Jurkat, Clone E6-1 (cell line): ENCODE measurements at regions not wholly inside any gene's neighbourhood (a gene's known extent, or its start where the extent isn't known, plus 50 kb on each side); places are given as distances from the start of the nearest gene placed in this dataset.

Experiments used
- DNase-seq: peaks from one replicate; pipeline ENCODE4 v3.0.0-alpha.2; 2011; ENCODE audit warnings: low read depth, low spot score
- H3K4me3 ChIP-seq: 2 replicates; pipeline ENCODE4 v1.5.1; 2011; ENCODE audit warnings: mild to moderate bottlenecking, low read length, control low read depth, moderate library complexity

DNA sequence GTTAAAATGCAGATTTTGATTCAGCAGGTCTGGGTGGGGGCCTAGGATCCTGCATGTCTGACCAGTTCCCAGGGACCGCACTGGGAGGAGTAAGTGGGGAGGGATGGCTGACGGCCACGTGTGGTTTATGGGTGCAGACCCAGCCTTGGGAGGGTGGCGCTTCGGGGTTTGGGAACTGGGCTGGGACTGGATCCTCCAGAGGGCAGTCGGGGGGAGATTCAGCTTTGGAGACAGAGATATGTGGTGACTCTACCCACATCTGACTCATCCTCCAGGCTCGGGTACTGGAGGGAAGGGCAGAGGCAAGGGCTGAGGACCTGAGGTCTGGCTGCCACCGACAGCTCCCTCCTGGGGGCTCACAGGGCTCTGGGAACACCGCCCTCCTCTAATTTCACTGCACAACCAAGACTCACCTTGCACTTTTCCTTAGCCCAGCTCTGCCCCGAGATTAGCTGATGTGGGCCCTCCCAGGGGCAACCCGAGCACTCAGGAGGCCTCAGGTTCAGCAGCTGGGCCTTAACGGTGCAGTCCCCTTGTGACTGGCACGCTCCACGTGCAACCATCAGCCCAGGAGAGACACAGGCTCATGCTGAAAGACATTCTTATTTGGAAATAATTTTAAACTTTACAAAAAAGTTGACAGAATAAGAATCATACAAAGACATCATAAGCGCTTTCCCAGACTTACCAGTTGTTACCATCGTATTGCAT is 172.8 kb upstream of the PMEPA1 start:
- DNase-seq, result no peak
- H3K4me3 ChIP-seq, result no peak overlapping the region

DNA sequence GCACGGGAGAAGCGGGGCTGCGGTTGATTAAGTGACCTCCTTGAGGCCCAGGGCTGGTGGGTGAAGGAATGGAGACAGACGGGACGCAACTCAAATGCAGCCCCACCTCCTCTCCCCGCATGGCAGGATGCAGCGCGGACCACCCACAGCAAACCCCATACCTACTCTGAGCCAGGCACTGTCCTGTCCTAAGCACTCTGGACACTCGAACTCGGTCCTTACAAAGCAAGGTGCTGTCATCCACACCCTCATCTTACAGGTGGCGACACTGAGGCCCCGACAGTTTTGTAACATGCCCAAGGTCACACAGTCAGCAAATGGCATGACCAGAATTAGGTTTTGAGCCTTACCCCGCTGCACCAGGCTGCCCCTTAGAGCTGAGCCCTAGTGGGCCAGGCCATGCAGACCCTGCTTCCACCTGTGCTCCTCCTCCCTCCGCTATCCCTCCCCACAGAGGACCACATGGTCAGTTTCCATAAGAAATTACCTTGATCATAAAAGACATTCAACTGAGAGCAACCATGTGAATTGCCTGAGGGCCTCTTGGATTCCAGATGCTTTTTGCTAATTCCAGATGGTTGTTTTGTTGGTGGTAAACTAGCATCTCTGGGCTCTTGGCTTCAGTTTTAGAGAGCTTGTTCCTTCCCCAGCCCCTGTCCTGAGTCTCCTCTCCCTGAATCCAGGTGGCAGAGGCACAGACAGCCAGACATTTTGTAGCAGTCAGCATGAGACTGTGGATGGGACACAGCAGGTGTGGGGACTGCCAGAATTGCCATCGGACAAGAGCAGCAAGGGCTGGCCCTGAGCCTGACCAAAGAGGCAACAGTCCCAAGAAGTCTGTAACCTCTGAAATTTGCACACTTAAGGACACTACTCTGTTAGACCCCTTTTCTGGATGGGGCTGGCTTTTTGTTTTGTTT is 171.9 kb upstream of the PMEPA1 start:
- no peak for DNase-seq
- no peak overlapping the region for H3K4me3 ChIP-seq

DNA sequence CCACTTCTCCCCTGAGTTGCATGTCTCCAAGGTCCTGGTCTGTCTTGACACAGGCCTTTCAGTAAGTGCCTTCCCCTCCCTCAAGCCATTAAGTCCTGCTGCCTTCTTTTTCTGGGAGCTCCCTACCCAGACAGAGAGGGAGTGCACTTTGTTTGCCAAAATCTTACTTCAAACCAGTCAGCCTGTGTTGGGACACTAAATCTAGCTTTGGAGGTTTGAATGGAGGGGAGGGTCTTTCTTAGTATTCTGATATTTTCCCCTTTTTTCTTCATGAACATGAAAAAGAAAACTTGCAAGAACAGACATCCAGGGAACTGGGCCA is 170.7 kb upstream of the PMEPA1 start:
- H3K4me3 ChIP-seq, result no peak overlapping the region
- DNase-seq, result no peak

DNA sequence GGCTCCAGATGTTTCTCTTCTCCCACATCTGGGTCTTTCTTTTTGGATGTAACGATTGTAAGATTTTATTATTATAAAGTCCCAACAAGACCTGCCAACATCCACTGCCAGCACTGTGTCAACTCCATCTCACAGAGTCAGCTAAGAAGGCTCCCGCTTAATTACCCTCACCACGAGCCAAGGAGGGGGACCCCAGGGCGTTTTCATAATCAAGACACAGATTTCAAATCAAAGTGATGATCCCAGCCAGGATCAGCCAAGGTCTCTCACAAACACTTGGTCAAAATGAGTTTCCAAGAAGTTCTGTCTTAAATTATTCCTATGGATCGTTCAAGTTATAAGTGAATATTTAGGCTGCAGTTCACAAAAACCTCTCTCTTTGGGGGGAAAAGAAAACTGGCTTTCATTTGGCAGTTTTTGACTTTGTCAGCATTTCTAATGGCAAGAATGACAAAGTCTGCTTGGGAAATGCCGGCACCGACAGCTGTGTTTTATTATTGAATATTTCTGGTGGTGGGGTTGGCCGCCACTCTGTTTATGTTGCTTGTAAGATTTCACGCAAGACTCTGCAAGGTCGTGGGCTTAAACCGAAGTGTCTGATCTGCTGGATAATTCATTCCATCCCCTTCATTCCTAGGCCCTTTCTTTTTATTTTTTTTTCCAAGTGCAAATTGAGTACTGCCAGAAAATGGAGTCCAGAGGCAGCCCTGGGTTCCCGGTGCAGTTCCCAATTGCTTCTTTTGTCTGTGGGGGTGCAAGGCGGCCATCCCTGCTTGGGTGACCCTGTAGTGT is 170.2 kb upstream of the PMEPA1 start:
- DNase-seq, result no peak
- no peak overlapping the region for H3K4me3 ChIP-seq

DNA sequence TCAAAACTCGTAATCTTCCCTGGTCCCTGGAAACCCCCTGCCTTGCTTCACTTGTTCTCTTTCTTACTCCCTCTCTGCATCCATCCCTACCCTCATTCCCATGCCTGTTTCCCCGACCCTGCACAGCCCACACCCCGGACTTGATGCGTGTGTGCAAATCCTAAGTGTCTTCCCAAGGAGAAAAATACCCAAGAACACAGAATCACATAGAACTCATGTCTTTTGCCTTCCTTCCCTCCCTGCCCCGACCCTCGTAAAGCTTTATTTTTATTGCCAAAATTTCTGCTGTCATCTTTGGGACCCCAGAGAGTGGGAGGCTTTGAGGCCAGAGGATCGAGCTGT is 169.6 kb upstream of the PMEPA1 start:
- DNase-seq, result no peak
- no peak overlapping the region for H3K4me3 ChIP-seq

DNA sequence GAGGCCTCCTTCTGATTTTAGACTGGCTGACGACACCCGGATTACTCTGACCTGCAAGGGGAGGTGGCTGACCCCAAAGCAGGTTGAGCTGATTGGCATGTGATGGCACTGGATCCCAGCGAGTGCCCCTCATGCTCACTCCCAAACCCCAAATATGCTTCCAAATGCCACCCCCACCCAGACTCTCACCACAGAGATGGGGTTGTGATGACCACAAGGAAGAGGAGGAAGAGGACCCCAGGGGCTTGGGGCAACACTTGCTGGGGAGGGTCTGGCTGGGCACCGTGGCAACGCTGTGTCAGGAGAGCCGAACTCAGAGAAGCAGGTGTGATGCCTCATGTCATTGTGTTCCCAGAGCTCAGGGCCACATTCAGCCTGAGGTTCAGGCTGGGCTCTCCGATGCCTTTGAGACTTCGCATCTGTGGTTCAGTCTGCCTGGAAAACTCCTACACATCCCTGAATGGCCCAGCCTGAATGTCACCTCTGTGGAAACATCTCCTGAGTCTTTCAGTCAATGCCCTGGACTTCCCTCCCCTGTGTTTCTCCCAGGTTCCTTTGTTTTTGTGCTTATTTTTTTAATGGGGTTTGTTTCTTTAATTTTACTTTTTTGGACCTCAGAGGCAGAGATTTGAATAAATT is 169.1 kb upstream of the PMEPA1 start:
- no peak overlapping the region for H3K4me3 ChIP-seq
- DNase-seq, result no peak

DNA sequence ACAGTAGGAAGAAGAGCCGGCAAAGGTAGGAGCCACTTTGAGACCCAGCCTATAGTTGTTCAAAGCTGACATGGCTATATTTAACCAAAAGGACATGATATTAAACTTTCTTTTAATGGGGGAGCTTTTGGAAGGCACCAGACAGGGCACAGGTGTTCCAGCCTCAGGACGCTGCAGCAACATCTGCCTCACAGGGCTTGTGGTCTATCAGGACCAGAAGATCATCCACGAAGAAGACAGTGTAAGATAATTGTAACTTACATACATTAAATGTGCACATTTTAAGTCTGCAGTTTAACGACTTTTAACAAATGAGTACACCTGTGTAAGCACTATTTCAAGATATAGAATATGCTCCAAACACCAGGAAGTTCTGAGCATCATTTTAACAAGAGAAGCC is 168.2 kb upstream of the PMEPA1 start:
- DNase-seq, result peak; percentile 77

DNA sequence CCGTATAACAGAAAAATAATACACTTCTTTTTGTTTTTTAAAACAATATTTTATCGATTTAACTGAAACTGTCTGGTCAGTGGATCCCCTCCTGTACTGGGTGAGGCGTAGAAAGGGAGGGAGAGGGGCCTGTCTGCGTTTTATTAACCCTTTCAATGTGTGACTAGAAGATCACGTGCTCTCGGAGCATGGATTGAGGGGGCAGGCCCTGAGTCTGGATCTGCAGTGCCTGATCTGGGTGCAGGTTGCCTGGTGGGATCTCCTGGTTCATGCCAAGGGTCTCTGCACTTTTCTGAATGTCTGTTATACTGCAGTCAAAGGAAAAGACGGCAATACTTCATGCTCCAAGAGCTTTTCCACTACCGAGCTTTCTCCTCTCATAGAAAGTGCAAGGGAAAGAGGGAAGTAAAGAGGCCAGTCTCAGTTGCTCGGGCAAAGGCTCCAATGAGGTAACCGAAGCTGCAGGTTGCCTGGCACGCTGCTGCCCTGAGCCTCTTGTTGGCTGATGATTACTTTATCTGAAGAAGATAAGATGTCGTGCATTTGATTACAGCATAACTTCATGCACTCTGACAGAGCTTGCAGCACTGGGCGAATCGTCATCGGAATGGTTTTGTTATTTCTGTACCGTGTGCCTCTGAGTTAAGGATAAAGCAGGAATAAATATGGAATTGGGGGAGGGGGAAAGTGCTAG is 167.5 kb upstream of the PMEPA1 start:
- DNase-seq, result no peak
- no peak overlapping the region for H3K4me3 ChIP-seq

More for the DNA sequence above, 168.2 kb upstream of the PMEPA1 start:
- no peak overlapping the region for H3K4me3 ChIP-seq

DNA sequence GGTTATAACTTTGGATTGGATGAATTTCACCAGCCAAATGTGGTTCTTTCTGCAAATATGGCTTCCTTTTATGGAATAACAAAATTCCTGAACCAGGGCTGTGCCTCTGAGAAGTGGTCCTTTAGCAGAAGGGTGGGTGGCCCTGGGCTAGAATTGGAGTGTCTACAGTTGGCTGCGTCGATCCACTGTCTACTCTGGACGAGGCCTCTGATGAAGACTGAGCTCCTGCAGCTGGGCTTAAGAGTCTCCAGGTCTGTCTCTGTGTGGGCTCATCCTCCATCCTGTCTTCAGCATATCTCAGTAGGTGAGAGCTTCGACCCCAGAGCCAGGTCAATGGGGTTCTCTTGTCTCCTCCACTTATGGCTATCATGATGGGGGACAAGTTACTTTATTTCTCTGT is 166.3 kb upstream of the PMEPA1 start:
- DNase-seq, result no peak
- no peak overlapping the region for H3K4me3 ChIP-seq

DNA sequence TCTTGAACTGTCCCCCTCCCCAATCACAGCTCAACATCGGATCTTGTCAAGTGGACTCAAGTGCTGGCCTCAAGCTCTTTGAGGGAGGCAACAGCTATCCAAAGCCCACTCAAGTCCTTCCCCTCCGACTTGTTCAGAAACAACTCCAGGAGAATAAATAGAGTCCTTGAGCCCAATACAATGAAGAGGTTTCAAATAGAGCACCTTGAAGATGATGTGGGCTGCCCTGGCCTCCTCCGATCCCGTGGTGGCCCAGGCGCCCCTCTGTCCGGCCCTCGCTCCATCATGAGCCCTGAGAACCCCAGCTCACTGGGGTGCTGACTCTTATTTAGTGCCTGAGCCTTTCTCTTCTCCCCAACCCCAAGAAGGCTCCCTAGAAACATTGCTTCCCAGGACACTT is 164.3 kb upstream of the PMEPA1 start:
- no peak overlapping the region for H3K4me3 ChIP-seq
- no peak for DNase-seq

DNA sequence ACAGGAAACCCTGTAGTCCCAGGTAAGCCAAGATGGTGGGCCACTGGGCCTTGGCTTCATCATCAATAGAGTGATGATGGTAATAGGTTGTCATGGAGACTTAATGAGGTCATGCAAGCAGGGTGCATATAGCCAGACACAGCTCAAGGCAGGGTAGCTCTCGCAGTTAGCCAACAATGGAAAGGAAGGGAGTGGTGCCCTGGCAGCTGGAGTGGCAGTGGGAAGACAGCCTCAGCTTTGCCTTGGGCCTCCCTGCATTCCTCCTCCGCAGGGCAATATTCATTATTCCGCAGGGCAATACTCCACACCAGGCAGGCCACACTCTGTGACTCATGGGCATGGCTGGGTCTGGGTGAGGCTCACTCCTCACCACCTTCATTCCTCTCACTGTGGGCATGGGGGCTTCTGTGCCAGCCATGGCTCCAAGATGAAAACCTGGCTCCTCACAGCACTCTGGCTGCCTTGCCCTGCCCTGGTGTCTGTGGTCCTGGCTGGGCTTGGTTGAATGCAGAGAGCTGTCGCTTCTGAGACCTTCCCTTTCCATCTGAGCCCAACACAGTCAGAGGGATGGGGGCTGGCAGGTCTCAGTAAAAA is 163.1 kb upstream of the PMEPA1 start:
- H3K4me3 ChIP-seq, result no peak overlapping the region
- DNase-seq, result no peak

DNA sequence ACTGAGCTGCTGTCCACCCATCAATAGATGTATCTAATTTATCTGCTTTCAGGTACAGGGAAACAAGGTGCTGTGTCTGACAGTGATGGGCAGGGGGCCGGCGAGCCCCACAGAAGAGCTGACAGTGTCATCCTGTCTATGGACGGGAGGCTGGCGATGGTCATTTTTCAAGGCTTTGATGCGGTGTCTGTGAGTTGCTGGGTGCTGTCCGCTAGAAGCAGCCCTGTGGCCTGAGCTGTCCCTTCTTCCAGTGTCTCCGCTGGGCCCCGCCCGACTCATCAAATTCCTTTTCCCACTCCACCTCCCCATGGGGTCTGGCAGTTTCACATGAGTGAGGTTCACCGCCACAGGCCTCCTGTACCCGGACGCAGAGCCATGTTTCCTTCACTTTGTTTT is 161.4 kb upstream of the PMEPA1 start:
- DNase-seq, result no peak
- no peak overlapping the region for H3K4me3 ChIP-seq

DNA sequence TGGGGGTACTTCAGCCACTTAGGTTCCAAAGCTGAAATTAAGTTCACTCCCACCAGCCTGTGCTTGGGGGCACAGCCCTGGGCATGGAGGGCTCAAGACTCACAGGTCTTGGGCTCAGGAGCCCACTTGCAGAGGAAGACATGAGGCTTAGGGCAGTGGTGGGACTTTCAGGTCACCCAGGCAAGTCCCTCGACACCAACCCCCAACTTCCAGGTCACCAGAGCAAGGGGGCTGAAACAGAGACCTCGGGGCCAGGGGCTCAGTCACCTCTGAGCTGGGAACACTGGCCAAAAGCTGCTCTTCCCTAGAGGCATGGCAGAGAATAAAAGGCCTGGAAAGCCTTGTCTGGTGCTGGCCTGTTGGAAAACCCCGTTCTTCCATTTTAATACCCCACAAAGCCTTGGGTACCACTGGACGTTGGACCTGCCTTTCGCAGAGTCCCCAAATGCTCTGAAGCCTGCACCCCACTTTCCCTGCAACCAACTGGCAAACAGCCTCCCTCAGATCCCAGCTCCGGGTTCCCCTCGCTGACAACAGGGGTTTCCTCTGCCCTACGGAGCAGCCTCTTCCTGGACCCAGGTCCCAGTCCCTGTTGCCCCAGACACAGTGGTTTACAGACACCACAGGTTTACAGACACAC is 160.9 kb upstream of the PMEPA1 start:
- no peak overlapping the region for H3K4me3 ChIP-seq
- DNase-seq, result no peak

DNA sequence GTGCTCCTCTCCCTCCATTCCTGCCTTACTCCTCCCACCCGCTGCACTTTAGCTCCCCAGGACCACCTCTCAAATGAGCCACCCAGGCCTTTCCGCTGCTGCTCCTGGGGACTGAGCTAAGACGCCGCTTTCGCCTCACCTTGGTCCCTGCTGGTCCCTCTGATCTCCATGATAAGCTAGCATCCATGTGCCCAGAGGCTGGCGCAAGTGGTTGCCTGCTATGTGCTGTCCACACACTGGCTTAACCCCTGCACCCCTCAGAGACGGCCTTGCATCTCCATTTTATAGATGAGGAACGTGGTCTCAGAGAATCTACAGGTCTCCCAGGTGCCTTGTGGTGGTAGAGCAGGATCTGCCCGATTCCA is 160.1 kb upstream of the PMEPA1 start:
- DNase-seq, result no peak
- no peak overlapping the region for H3K4me3 ChIP-seq

DNA sequence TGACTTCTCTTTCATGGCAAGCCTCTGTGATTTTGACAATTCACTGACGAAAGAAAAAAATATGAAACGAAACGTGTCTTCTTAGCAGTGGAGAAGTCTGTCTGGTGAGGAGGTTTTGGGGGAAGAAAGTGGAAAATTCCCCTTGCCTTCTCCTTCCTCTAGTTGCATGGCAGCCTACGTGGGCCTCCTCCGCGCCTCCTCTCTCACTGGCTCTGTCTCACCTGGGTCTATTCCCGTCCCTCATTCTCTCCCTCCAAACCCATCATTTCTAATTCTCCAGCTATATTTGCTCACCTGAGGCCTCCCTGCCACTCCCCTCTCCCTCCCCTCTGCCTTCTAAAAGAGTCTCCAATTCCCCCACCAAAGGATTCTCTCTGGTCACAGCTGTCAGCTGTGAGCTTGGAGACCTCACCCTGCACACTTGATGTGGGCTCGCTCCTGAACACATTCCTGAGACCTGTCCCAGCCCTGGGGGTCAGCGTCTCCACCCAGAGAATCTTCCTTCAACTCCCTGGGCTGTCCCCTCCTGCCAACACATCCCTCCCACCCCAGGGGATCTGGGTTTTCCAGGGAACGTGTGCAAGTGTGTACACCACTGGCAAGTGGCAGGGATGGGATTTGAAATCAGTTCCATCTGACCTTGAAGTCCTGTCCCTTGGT is 159.6 kb upstream of the PMEPA1 start:
- H3K4me3 ChIP-seq, result no peak overlapping the region; the same call in 1 of the 2 replicates
- no peak for DNase-seq

DNA sequence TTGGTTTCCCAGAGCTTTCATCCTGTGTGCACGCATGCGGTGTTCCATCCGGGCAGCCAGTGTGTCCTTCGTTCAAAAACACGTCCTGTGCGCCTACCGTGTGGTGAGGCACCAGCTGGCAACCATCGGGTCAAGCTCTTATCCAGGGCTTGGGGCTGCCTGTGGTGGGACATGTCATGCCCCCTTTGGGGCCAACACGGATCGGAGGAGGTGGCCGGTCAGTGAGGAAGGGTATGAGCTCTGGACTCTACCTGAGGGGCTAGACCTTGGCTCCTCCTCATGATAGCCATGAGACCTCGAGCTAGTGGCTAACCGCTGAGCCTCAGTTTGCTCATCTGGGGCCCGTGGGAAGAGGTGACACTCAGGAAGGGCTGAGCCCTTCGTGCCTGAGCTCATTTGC is 158.5 kb upstream of the PMEPA1 start:
- peak overlapping the region; percentile 38 for H3K4me3 ChIP-seq
- no peak for DNase-seq

DNA sequence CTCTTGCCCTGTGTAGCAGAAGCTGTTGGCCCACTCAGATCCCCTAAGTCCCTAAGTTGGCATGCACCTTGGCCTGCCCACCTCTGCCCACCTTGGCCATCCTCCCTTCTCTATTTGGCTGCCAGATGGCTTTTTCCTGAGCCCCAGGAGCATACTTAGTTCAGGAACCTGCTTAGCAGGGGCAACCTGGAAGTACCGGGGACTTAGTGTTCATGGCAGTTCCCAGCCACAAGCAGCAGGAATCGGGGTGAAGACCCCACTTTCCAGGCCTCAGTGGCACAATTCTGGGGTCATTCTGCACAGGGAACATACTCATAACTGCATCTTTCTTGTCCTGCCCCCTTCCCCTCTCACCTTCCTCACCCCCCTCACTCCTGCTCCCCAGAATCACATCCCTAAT is 158.0 kb upstream of the PMEPA1 start:
- H3K4me3 ChIP-seq, result no peak overlapping the region
- no peak for DNase-seq
